Thyroid gland (tissue), 4 donors: ENCODE measurements at regions not wholly inside any gene's neighbourhood (a gene's known extent, or its start where the extent isn't known, plus 50 kb on each side); places are given as distances from the start of the nearest gene placed in this dataset.

ENCODE experiments used
- POLR2A ChIP-seq, 2 donors: fragments of 450-650 bp; IDR thresholded peaks; one replicate each; pipeline ENCODE4 v1.6.1; 2017; ENCODE audit warnings: antibody characterized with exemption in 2 of 2, mild to moderate bottlenecking in 2 of 2, moderate library complexity in 1 of 2
- TF ChIP-seq, protein P1 (sequence below), 6 experiments: fragments of 200-600 bp in 3 of 6; fragments of 450-650 bp in 3 of 6; sonication (generic) in 3 of 6; IDR thresholded peaks; one replicate each; pipeline ENCODE4 v1.5.1; 2016 to 2019; ENCODE audit warnings: antibody characterized with exemption in 6 of 6, mild to moderate bottlenecking in 2 of 6, inconsistent platforms in 1 of 6, moderate library complexity in 1 of 6

- TF ChIP-seq, protein P1, sequence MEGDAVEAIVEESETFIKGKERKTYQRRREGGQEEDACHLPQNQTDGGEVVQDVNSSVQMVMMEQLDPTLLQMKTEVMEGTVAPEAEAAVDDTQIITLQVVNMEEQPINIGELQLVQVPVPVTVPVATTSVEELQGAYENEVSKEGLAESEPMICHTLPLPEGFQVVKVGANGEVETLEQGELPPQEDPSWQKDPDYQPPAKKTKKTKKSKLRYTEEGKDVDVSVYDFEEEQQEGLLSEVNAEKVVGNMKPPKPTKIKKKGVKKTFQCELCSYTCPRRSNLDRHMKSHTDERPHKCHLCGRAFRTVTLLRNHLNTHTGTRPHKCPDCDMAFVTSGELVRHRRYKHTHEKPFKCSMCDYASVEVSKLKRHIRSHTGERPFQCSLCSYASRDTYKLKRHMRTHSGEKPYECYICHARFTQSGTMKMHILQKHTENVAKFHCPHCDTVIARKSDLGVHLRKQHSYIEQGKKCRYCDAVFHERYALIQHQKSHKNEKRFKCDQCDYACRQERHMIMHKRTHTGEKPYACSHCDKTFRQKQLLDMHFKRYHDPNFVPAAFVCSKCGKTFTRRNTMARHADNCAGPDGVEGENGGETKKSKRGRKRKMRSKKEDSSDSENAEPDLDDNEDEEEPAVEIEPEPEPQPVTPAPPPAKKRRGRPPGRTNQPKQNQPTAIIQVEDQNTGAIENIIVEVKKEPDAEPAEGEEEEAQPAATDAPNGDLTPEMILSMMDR (IDR thresholded peaks at IDR 0.05) = no peak
- no peak for TF ChIP-seq POLR2A (IDR thresholded peaks at IDR 0.05)
Measured at GRCh38 chr6:8181951-8182845, 79.8 kb upstream of the EEF1E1 start.
